GM19324 (cell line): ENCODE measurements at regions not wholly inside any gene's neighbourhood (a gene's known extent, or its start where the extent isn't known, plus 50 kb on each side); places are given as distances from the start of the nearest gene placed in this dataset.
"Not testable (repeated sequence)": the region's sequence is repeated elsewhere in the genome, so short reads cannot be mapped to it uniquely, and the experiment has no call there.

Experiments
- ATAC-seq: cut with Tn5 transposase; IDR thresholded peaks from one replicate; pipeline ENCODE4 v1.9.1; 2021; ENCODE audit warnings: mild to moderate bottlenecking, moderate library complexity; ENCODE audit not compliant: unreplicated experiment, low FRiP score

DNA sequence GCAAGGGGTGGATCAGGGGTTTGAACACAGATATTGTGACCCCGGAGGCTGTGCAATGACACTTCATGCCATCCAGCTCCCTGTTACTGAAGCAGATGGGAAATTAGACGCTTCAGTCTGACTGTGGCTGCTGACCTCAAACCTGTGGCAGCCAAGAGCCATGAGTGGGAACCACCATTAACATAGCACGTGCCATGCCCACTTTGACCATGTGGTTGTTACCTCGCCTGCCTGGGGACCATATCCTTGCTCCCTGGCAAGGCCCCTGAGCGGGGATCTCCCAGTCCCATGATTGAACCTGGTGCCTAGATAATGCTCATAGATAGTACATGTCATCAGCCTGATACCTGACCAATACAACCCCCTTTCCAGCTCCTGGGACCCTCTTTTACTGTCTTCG lies 68.9 kb downstream of the CYP26B1 start:
- no peak for ATAC-seq

DNA sequence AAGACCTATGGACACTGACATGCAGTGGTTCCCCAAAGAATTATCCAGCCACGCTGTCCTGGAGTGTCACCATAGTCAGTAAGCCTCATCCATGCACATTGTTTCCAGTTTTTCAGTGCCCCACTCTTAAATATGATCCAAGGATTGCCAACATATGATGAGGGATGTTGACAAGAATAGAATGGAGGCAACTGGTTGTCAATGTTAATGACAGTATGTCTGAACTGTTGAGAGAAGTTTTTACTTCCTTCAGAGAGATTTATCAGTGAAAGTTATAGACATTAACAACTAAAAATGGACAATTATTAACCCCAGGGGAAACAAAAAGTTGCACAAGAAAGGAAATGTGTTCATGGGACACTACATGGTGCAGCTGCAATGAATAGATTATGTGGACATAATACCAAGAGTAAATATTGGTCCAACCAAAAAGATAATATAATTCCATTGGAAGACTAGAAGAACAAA lies 69.9 kb downstream of the CYP26B1 start:
- ATAC-seq, result no peak

DNA sequence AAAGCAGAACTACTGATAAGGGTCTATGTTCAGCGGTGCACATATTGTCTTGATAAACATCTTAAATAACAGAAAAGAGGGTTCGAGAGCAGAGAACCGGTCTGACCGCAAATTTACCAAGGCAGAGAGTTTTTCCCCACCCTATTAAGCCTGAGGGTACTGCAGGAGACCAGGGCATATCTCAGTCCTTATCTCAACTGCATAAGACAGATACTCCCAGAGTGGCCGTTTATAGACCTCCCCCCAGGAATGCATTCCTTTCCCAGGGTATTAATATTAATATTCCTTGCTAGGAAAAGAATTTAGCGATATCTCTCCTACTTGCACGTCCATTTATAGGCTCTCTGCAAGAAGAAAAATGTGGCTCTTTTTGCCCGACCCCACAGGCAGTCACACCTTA lies 74.3 kb downstream of the CYP26B1 start:
- not testable (repeated sequence) for ATAC-seq

- not testable (repeated sequence) for ATAC-seq
Observed at GRCh38 chr2:72064197-72064596, 83.5 kb downstream of the CYP26B1 start.

DNA sequence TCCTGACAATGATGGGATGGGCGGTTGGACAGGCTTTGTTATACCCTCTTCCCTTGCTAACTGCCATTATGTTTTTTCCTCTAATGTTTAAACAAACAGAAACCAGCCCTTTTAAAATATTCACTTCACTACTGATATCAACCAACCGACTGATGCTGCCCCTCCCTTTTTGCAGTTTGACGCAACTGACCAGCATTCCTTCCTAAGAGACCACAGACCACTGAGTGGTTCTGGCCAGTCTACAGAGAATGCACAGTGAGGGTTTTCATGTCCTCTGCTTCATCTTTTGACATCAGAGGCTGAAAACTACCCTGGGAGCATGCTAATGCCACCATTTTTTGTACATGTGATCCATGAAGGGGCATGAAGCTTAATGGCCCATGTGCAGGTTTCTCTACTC lies 85.3 kb downstream of the CYP26B1 start:
- no peak for ATAC-seq

DNA sequence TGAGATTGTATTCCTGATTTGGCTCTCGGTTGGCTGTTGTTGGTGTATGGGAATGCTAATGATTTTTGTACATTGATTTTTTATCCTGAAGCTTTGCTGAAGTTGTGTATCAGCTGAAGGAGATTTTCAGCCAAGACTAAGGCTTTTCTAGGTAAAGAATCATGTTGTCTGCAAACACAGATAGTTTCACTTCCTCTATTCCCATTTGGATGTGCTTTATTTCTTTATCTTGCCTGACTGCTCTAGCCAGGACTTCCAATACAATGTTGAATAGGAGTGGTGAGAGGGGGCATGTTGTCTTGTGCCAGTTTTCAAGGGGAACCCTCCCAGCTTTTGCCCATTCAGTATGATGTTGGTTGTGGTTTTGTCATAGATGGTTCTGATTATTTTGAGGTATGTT lies 90.4 kb downstream of the CYP26B1 start:
- ATAC-seq, result no peak

DNA sequence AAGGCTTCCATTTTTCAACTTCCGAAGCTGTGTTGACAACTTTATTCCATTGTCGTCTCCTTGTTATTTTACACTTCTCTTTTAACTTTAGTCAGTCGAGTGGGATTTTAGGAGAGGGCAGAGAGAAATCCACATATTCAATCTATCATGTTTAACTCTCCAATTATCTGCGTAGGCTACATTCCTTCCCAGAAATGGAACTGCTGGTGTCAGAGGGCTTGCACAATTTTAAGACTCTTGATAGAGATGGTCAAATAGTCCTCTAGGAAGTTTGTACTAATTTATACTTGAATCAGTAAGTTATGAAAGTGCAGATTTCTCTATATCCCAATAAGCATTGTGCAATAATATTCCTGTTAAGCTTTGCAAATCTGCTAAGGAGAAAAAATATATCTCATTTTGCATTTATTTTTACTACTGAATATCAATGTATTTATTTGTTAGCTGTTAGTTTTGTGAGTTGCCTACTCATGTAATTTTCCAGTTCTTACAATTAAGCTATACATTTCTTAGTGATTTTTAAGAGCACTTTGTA lies 95.6 kb downstream of the CYP26B1 start:
- ATAC-seq, result no peak

DNA sequence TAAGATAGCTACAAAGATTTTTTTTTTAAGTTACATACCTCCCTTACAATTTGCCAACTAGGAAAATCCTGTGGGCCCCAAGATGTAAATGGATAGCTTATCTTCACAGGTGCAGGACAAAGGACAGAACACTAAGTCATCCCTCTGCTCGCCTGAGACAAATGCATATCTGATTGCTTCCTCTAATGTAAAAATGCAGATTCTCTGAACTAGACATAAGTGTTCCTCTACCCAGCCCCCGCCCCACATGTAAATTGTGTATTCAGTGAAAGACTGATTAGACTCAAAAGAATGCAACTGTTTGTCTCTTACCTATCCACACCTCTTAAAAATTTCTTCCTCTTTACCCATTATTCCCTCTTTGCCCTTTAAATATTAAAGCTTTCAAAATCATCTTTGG lies 96.5 kb downstream of the CYP26B1 start:
- ATAC-seq, result no peak

GRCh38 chr2:72050734-72051133 lies 96.9 kb downstream of the CYP26B1 start:
- no peak for ATAC-seq

GRCh38 chr2:72048881-72049477 lies 98.7 kb downstream of the CYP26B1 start:
- ATAC-seq, result no peak

- ATAC-seq, result no peak
Observed at GRCh38 chr2:72043985-72044384, 103.7 kb downstream of the CYP26B1 start.

DNA sequence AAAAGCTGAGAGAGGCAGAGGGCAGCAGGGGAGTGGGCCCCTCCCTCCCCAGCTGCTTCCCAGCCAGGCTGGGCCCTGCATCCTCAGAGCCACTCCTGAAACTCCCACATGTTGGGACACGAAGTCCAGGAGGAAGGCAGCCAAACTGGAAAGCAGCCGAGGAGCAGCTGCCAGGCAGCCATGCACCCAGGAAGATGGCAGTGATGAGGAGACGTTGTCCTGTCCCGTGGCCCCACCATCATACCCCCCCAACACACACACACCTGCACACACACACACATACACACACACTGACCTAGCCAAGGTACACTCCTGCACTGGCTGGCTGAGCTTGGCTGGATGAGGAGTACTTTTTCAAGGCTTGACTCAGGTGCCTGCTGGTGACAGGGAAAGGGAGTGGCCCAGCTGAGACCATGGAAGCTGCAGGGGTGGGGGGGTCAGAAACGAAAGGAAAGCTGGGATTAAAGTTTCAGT lies 106.0 kb downstream of the CYP26B1 start:
- no peak for ATAC-seq

- ATAC-seq, result no peak
Observed at GRCh38 chr2:72040629-72041571, 106.8 kb downstream of the CYP26B1 start.

- no peak for ATAC-seq
Observed at GRCh38 chr2:72038524-72038923, 109.1 kb downstream of the CYP26B1 start.

DNA sequence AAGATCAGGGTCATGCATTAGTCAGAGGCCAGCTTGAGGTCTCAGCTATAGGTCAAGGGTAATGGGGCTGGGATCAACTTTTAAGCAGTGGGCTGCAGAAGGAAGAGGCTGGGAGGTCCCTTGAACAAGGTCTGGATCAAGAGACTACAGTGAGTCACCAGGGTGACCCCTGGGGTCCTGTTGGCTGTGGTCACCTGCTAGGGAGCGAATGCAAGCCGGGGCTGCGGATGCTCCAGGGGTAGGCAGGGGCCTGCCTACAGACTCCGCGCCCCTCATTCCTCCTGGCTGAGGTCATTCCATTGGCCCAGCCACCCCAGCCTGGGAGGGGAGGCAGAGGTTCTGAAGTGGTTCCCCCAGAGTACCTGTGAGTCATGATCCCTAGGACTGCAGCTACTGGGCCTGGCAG lies 110.4 kb downstream of the CYP26B1 start:
- ATAC-seq, result no peak

DNA sequence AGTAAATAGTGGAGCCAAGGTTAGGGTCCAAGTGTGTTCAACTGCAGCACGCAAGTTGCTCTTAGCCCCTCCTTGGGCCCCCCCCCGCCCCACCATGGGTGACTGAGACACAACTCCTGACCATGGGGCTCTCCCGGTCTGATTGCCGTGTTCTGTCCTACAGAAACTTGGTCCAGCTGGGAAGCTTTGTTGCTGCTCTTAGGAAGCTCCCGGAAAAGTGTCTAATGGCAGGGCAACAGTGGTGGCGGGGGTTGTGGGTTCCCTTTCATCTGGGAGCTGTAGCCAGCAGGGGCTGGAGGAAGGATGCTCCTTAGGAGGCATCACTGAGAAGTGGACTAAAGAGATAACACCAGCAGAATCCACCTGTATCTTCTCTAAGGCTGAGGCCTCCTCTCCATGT lies 111.1 kb downstream of the CYP26B1 start:
- ATAC-seq, result no peak

- ATAC-seq, result no peak
Observed at GRCh38 chr2:72036173-72036545, 111.5 kb downstream of the CYP26B1 start.

DNA sequence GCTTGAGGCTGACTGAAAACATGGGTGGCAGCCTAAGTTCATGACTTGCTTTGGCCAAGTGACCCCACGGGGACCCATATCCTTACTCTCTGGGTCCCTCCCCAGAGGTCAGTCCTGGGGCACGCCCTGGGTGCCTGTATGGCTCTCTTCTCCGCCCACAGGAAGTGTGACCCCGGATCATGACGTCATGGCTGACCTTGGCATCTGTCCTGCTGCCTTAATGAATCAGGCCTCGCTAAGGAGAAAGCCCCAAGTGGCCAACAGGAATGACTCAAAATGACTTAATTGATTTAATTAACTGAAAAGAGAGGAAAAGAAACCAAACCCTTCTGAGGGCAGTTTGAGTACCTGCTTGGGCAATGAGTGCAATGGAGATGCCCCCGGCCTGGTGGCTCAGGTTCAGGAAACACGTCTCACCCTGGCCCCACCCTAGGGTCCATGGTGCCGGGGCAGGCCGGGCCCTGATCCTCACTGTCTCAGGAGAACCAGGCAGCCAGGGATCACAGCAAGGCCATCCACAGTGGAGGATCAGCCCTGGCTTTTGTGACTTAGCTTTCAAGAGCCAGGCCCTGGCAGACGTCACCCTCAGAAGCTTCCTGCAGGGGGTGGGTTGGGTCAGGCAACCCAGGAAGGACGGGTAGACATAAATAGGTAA lies 112.0 kb downstream of the CYP26B1 start:
- no peak for ATAC-seq

GRCh38 chr2:72034353-72035095 lies 113.1 kb downstream of the CYP26B1 start:
- no peak for ATAC-seq

GRCh38 chr2:72033636-72034035 lies 114.0 kb downstream of the CYP26B1 start:
- no peak for ATAC-seq
